SH-SY5Y (cell line): ENCODE measurements at regions not wholly inside any gene's neighbourhood (a gene's known extent, or its start where the extent isn't known, plus 50 kb on each side); places are given as distances from the start of the nearest gene placed in this dataset.

Source experiments
- GATA2 ChIP-seq: IDR thresholded peaks from 2 replicates; pipeline ENCODE4 v1.6.1; 2011; ENCODE audit warnings: mild to moderate bottlenecking, low read depth, low read length
- GATA3 ChIP-seq: IDR thresholded peaks from 2 replicates; pipeline ENCODE4 v1.6.1; 2011; ENCODE audit warnings: low read depth, mild to moderate bottlenecking, low read length, moderate library complexity

DNA sequence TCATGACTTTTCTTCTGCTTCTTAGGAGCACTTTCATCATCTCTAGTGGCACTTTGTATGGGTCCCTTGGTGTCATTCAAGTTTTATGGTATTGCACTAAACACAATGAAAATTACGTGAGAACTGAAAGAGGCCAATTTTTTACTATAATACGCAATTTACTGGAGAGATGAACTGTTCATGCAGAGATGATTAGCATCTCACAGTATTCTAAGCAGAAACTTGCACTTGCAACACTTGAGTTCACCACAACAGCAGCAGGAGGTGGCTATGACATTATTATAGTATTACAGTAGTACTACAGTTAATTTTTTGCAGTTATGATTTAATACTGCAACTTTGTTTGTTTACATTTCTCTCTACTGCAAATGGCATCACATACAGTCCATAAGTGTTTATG lies 793.1 kb upstream of the CRIM1 start:
- TF ChIP-seq GATA2 = no peak
- TF ChIP-seq GATA3 = no peak

DNA sequence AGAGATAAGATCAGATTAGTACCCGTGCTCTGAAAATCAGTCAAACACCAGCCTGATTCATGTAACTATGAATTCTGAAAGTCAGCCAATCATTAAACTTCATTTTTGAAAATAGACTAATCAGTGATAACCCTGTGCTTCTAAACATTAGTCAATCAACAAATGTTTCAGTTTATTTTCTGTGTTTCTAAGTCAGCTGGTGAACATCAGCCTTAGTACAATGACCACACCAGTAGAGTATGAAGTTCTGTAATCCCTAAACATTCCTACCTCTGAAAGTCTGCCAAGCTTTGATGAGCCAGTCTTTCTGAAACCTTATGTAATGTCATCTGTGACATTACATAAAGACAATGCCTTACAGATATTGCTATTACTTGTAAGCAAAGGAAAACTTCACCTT lies 807.4 kb upstream of the CRIM1 start:
- no peak for TF ChIP-seq GATA2
- TF ChIP-seq GATA3 = no peak

DNA sequence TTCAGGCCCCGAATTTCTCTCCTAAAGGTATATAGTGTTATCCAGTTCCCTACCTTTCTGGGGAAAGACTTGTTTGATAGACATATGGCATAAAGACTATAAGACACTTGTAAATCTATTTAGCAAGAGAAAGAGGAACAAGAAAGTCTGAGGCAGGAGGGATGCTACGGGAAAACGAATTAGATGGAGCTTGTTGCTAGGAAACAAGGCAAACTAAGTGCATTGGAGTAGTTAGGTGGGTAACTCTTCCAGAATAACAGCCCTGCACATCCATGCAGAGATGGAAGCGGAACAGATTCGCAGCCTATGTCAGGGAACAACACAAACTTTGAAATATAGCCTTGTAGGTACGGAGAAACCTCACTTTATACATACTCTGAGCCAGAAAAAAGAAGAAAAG lies 810.3 kb upstream of the CRIM1 start:
- no peak for TF ChIP-seq GATA2
- TF ChIP-seq GATA3 = no peak

DNA sequence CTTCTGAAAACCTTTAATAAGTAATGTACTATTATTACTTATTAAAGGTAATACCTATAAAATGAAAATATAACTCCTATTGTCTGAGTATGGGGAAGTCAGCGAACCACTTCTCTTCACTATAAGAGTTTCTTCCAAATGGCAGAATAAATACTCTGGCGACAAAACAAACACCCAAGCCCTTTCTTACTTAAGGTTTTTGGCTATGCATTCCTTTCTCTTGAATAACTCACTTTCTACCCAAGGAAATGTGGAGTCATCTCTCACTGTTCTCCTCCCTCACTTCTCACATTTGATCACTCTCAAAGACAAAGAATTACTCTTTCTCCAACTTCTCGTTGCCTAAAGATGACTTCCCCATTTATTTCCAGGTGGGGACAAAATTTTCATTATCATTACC lies 816.8 kb upstream of the CRIM1 start:
- TF ChIP-seq GATA3 = no peak
- TF ChIP-seq GATA2 = no peak

DNA sequence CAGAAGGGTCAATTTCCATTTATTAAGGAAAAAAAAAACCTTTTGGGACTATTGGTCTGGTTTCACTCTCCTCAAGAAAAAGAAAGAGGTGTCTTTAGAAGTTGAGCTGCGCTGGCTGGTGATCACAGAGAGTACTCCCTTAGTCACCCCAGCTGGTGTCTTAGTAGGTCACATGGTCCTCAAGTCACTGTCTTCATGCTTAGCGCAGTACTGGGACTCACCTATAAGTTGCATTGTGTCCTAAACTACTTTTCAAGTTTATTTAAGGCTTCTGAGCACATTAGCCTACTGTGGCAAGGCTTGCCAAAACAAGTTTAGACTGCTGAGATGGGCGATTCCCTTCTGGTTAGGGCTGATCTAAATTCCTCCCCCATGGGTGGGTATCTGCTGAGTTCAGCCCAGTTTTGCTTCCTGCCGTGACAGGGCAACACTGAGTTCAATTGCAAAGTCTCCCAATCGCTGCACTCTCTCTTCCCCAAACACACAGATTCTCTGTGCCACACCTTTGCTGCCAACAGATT lies 824.9 kb upstream of the CRIM1 start:
- TF ChIP-seq GATA2 (no peak), GATA3 (no peak)

DNA sequence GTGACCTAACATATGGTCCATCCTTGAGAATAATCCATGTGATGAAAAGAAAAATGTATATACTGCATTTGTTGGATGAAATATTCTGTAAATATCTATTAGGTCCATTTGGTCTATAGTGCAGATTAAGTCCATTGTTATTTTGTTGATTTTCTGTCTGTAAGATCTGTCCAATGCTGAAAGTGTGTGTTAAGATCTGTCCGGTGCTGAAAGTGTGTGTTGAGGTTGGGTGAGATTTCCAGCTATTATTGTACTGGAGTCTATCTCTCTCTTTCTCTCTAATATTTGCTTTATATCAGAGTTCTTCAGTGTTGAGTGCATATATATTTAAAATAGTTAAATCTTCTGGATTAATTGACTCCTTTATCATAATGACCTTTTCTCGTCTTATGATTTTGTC lies 828.8 kb upstream of the CRIM1 start:
- no peak for TF ChIP-seq GATA3
- TF ChIP-seq GATA2 = no peak

DNA sequence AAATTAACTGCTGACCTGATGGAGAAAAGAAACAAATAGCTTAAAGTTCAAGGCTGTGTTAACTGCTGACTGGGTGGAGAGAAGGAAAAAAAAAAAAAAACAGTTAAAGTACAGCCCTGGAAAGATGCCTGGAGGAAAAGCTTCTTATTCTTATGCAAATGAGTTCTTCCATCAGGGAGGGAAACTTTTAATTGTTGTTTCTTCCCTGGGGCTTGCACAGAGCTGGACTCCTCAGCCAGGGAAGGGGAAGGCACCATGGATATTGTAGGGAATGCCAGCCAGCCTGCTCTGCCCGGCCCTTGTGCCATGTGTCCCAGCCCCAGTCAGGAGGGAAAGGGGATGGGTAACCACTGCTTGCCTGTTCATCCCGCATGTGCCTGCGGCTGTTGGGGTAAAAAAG lies 833.1 kb upstream of the CRIM1 start:
- no peak for TF ChIP-seq GATA3

DNA sequence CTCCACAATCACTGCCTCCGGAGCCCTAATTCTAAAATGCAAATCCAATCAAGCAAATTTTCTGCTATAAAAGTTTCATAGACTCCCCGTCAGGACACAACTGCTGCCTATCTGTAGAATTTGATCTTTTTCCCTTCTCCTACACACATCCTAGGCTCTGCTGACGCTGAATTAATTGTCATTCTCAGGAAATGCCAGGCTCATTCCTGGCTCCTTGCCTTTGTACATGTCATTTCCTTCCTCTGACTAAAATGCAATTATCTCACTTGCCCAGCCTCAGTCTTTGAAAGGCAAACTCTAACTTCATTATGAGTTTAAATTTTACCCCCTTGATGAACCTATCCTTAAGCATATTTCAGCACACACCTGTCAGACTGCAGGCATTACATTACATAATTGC lies 844.9 kb upstream of the CRIM1 start:
- TF ChIP-seq GATA2 = no peak
- no peak for TF ChIP-seq GATA3

DNA sequence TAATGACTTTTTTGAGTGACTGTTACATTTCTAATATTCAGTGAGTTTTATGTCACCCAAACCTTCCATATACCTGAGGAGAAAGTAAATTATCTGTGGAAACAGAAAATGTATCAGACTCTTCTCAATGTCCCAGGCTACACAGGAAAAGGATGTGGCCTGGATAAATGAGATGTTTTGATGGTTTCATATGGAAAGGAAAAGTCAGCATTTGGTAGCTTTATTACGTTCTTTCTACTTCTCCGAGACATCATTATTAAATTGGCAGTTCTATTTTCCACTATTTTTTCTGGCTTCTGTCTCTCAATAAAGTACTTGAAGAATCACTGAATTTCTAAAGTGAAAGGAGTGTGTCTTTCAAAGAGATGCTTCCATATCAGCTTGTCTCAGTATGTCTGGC lies 847.0 kb upstream of the CRIM1 start:
- TF ChIP-seq GATA2 (no peak), GATA3 (no peak)

DNA sequence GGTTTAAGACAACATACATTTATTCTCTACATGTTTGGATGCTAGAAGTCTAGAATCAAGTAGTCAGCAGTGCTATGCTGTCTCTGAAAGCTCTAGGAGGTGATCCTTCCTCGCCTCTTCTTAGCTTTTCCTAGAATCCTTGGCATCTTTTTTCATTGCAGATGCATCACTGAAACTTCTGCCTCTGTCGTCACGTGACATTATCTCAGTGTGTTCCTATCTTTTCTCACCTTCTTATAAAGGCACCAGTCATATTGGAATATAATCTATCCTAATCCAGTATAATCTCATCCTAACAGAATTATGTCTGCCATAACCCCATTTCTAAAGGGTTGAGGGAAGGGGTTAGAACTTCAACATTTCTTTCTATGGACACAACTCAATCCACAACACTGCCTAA lies 851.2 kb upstream of the CRIM1 start:
- TF ChIP-seq GATA3 (no peak), GATA2 (no peak)

DNA sequence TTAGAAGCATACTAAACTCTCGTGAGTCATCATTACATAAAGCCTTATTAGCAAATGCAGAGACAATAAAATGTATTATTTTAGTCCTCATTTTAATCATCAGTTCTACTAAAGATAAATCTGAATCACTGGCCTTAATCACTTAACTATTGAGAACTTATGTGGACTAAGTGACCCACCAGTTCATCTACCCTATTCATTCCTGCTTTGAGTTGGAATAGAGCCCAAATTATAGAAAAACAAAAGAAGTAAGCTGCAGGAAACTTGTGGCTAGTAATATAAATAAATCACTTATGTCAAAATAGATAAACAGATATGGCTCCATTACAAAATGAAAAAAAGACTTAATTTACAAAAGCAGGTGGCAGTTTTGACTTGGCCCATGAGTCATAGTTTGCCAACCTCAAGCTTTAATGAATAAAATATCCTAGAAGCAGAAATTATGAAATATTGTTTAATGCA lies 851.8 kb upstream of the CRIM1 start:
- TF ChIP-seq GATA2 = no peak
- TF ChIP-seq GATA3 = no peak

DNA sequence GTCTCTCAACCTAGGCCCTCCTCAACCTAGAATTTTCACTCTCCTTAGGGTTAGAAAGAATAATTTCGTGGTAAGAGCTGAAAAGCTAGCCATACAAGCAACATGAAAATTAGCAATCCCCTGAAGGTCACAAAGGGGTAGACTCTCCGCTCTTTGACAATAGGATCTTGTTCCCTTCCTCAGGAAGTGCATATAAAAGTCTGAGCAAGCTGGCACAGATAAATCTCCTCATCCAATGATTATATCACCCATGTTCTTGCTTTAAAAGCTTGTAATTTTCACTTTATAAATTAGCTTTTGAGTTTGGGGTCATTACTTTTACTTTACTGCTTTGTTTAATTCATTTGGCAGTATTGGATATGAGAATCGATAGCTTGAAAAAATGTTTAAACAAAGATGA lies 852.3 kb upstream of the CRIM1 start:
- no peak for TF ChIP-seq GATA3
- TF ChIP-seq GATA2 = no peak

DNA sequence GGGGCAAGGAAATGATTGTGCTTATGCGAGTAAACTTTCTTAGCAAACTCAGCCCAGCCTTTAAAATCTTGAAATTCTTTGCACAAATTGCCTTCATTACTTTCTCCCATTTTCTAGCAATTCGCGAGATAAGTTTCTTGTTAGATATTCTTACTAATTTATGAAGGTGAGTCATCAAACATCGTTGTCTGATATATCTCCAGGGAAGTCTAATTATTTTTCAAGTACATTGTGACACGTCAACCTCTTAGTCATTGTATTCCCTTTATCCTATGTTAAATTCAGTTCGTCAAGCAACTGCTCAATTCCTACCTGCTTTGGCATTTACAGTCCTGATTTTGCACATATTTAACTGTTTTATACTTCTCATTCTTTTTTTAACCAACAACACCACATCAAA lies 854.5 kb upstream of the CRIM1 start:
- TF ChIP-seq GATA3 = no peak
- TF ChIP-seq GATA2 = no peak

DNA sequence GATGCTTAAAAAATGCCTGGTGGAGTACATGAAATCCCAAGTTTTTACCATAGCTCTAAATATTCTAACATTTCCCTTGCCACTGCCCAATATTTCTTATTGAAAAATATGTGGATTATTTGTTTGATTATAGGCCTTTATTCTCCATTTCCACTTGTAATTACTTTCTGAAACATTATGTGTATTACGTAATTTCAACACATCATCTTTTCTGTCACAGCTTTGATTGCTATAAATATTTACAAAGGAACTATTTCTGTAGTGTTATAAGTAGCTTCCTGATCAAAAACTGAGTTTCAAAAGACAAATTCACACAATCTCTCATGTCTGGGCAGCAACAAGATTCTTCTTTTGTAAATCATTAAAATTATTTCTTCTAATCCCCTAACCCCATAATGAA lies 859.6 kb upstream of the CRIM1 start:
- TF ChIP-seq GATA2 (no peak), GATA3 (no peak)

DNA sequence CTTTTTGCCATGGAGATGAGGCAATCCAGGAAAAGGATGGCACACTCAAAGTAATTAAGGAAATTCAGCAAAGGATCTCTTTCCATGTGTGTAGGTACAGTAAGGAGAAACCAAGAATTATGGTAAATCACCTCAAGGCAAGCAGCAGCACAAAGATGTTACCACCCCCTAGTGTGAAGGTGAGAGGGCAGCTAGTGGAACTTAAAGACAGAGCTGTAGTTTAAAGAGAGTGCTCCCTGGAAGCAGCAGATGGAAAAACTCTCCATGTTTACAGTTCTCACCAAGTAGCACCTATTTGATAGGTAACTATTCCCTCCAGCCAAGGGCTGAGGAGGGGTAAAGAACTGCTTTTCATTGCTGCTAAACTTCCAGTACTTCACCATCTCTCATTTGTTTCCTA lies 860.4 kb upstream of the CRIM1 start:
- TF ChIP-seq GATA3 (no peak), GATA2 (no peak)

DNA sequence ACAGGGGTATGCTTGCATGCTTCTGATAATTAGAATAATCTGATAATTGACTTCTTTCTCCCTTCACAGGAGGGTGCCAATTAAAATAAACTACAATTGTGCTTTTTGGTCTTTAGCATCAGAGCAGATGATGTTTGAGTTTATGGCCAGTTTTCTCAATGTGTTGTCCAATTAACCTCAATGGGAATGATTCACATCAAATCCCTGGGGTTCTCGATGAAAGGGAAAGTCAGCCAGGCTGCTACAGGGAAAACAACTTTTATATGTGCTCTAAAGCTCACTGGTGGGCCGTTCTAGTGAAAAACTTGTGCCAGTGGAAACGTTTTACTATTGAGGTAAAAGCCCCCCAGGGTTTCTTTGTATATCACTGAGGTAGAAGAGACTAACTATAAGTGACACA lies 887.3 kb upstream of the CRIM1 start:
- no peak for TF ChIP-seq GATA2
- TF ChIP-seq GATA3 = no peak

DNA sequence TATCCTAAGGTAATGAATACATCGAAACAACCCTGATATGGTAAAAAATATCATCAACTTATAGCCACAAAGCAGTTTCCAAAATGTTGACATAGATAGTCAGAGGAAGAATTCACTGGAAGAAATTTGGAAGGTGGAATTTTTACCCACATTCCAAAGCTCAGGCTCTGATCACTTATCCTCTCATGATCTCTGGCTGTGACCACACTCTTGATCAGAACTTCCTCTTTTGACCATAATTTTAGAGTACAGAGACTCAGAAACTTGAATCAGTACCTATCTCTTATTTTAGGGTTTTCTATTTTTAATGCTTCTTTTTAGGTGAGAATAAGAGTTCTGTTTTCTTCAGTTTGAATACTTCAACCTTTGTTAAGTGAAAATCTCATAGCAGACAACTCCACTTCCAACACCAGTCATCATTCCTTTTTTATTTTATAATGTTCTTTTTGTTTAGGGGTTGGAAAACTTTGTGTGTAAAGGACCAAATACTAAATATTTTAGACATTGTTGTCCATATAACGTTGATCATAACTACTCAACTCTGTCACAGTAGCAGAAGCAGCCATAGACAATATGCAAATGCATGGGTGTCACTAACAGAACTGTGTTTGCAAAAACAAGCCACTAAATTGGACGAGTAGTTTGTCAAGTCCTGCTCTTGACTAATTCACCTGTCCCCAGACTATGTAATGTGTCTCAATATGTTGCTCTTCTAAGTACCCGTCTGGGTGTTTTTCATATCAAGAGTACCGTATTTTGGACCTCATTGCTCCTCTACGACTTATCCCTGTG lies 891.6 kb upstream of the CRIM1 start:
- TF ChIP-seq GATA3 (no peak), GATA2 (no peak)
